Uterus (tissue), 3 donors: ENCODE measurements at regions not wholly inside any gene's neighbourhood (a gene's known extent, or its start where the extent isn't known, plus 50 kb on each side); places are given as distances from the start of the nearest gene placed in this dataset.
"Not testable (repeated sequence)": the region's sequence is repeated elsewhere in the genome, so short reads cannot be mapped to it uniquely, and the experiment has no call there.

Source experiments
- DNase-seq, 2 donors: peaks; one replicate each; pipeline ENCODE4 v3.0.0-alpha.2; 2019 to 2020
- H3K27ac ChIP-seq, 2 donors: fragments of 200-600 bp; sonication (generic); 1 replicate in 1 of 2; 2 replicates in 1 of 2; pipeline ENCODE4 v1.5.1; 2016 to 2018
- H3K27me3 ChIP-seq, 2 donors: fragments of 200-600 bp; sonication (generic); one replicate each; pipeline ENCODE4 v1.5.1; 2018 to 2019; ENCODE audit warnings: control low read depth in 1 of 2
- H3K36me3 ChIP-seq, 2 donors: fragments of 200-600 bp; sonication (generic); one replicate each; pipeline ENCODE4 v1.5.1; 2019; ENCODE audit warnings: control low read depth in 1 of 2
- H3K4me1 ChIP-seq, 2 donors: fragments of 200-600 bp; sonication (generic); one replicate each; pipeline ENCODE4 v1.5.1; 2018 to 2019; ENCODE audit warnings: control low read depth in 1 of 2
- H3K4me3 ChIP-seq, 2 donors: fragments of 200-600 bp; sonication (generic); 1 replicate in 1 of 2; 2 replicates in 1 of 2; pipeline ENCODE4 v1.5.1; 2018 to 2019; ENCODE audit warnings: mild to moderate bottlenecking in 1 of 2
- H3K9me3 ChIP-seq, 2 donors: fragments of 200-600 bp; sonication (generic); one replicate each; pipeline ENCODE4 v1.5.1; 2019; ENCODE audit warnings: control low read depth in 1 of 2
- CTCF ChIP-seq, 4 experiments: fragments of 200-600 bp in 2 of 4; fragments of 450-650 bp in 2 of 4; sonication (generic) in 2 of 4; IDR thresholded peaks; one replicate each; pipeline ENCODE4 v1.5.1; 2016 to 2019; ENCODE audit warnings: antibody characterized with exemption in 4 of 4, mild to moderate bottlenecking in 2 of 4, moderate library complexity in 1 of 4
- POLR2A ChIP-seq, 2 donors: fragments of 450-650 bp; IDR thresholded peaks; one replicate each; pipeline ENCODE4 v1.6.1; 2016; ENCODE audit warnings: antibody characterized with exemption in 2 of 2, mild to moderate bottlenecking in 1 of 2, moderate library complexity in 1 of 2
- intact Hi-C: fragments of 100-400 bp; cut with DNase I; formaldehyde crosslinking; loops from one replicate; pipeline ENCODE4 v1.15.1; 2023; ENCODE audit warnings: low total_unique reads
- donor health status: DM: yes; HTN: yes; CAD: no.

- H3K9me3 ChIP-seq: no peaks in the 10 kb centered on the region
Observed at GRCh38 chr5:144042156-144042555, 128.3 kb downstream of the YIPF5 start.

GRCh38 chr5:144048259-144048856, 122.1 kb downstream of the YIPF5 start:
- TF ChIP-seq POLR2A (IDR thresholded peaks at IDR 0.05): no peak
- TF ChIP-seq CTCF (IDR thresholded peaks at IDR 0.05): no peak
- Histone ChIP-seq H3K27ac (no peak overlapping the region), H3K4me3 (no peak overlapping the region), H3K4me1 (no peaks in the 10 kb centered on the region), H3K27me3 (no peaks in the 10 kb centered on the region), H3K9me3 (no peaks in the 10 kb centered on the region), H3K36me3 (no peaks in the 10 kb centered on the region)
- intact Hi-C loops: no loop called here
- DNase-seq: no peak

More at GRCh38 chr5:144042156-144042555, 128.3 kb downstream of the YIPF5 start:
- TF ChIP-seq CTCF (IDR thresholded peaks at IDR 0.05): no peak
- TF ChIP-seq POLR2A (IDR thresholded peaks at IDR 0.05): no peak
- DNase-seq: no peak
- no peak overlapping the region for H3K4me3 ChIP-seq
- intact Hi-C loops: no loop called here
- no peaks in the 10 kb centered on the region for H3K4me1 ChIP-seq
- no peaks in the 10 kb centered on the region for H3K36me3 ChIP-seq
- no peaks in the 10 kb centered on the region for H3K27me3 ChIP-seq
- no peak overlapping the region for H3K27ac ChIP-seq

DNA sequence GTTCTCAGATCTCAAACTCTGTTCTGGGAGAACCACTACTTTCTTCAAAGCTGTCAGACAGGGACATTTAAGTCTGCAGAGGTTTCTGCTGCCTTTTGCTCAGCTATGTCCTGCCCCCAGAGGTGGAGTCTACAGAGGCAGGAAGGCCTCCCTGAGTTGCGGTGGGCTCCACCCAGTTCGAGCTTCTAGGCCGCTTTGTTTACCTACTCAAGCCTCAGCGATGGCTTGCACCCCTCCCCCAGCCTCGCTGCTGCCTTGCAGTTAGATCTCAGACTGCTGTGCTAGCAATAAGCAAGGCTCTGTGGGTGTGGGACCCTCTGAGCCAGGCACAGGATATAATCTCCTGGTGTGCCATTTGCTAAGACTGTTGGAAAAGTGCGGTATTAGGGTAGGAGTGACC, 115.1 kb downstream of the YIPF5 start:
- H3K4me1 ChIP-seq, H3K4me3 ChIP-seq, H3K36me3 ChIP-seq, H3K27ac ChIP-seq, intact Hi-C loops, H3K9me3 ChIP-seq, H3K27me3 ChIP-seq, DNase-seq: not testable (repeated sequence)

- H3K4me1 ChIP-seq, intact Hi-C loops, H3K4me3 ChIP-seq, H3K9me3 ChIP-seq, H3K27me3 ChIP-seq, H3K36me3 ChIP-seq, DNase-seq, H3K27ac ChIP-seq: not testable (repeated sequence)
Observed at GRCh38 chr5:144060091-144060490, 110.4 kb downstream of the YIPF5 start.

DNA sequence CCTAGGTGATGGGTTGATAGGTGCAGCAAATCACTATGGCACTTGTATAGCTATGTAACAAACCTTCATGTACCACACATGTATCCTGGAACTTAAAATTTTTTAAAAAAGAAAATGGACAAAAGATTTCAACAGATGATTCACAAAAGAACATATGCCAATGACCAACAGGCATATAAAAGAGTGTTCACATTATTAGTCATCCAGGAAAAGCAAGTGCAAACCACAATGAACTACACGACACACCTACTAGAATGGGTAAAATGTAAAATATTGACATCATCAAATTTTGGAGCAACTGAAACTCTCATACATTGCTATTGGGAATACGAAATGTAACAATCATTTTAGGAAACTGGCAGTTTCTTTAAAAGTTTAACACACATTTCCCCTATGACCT, 109.9 kb downstream of the YIPF5 start:
- Histone ChIP-seq H3K9me3 (no peaks in the 10 kb centered on the region), H3K36me3 (no peaks in the 10 kb centered on the region), H3K27me3 (no peaks in the 10 kb centered on the region), H3K4me1 (no peaks in the 10 kb centered on the region), H3K4me3 (no peak overlapping the region), H3K27ac (no peak overlapping the region)
- intact Hi-C loops: no loop called here
- TF ChIP-seq CTCF (IDR thresholded peaks at IDR 0.05) (no peak), POLR2A (IDR thresholded peaks at IDR 0.05) (no peak)
- no peak for DNase-seq

- intact Hi-C loops: no loop called here
- TF ChIP-seq CTCF (IDR thresholded peaks at IDR 0.05) (no peak), POLR2A (IDR thresholded peaks at IDR 0.05) (no peak)
- DNase-seq: no peak
Observed at GRCh38 chr5:144065786-144066185, 104.7 kb downstream of the YIPF5 start.

More at GRCh38 chr5:144065786-144066185, 104.7 kb downstream of the YIPF5 start:
- Histone ChIP-seq H3K27me3 (no peaks in the 10 kb centered on the region), H3K9me3 (no peaks in the 10 kb centered on the region), H3K4me1 (no peaks in the 10 kb centered on the region), H3K27ac (no peak overlapping the region), H3K4me3 (no peak overlapping the region), H3K36me3 (no peaks in the 10 kb centered on the region)
